ENCODE measurements at regions not wholly inside any gene's neighbourhood (a gene's known extent, or its start where the extent isn't known, plus 50 kb on each side); places are given as distances from the start of the nearest gene placed in this dataset.

DNA sequence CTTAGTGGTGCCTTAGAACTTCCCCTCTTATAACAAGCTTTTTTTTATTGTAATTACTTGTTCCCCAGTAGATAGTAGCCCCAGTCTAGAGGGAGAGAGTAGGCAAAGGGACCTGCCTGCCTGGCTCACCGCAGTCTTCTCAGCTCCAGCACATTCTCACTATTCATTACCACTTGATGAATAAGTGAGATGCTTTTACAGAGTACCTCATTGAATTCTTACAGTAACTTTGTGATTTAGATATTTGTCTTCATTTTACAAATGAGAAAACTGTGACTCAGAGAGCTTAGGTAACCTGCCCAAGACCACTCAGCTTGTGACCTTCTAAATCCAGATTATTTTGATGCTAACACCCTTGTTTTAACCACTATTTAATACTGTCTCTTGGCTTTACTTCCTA, 77.8 kb downstream of the CHRNA1 start:
- TF ChIP-seq, protein P1, sequence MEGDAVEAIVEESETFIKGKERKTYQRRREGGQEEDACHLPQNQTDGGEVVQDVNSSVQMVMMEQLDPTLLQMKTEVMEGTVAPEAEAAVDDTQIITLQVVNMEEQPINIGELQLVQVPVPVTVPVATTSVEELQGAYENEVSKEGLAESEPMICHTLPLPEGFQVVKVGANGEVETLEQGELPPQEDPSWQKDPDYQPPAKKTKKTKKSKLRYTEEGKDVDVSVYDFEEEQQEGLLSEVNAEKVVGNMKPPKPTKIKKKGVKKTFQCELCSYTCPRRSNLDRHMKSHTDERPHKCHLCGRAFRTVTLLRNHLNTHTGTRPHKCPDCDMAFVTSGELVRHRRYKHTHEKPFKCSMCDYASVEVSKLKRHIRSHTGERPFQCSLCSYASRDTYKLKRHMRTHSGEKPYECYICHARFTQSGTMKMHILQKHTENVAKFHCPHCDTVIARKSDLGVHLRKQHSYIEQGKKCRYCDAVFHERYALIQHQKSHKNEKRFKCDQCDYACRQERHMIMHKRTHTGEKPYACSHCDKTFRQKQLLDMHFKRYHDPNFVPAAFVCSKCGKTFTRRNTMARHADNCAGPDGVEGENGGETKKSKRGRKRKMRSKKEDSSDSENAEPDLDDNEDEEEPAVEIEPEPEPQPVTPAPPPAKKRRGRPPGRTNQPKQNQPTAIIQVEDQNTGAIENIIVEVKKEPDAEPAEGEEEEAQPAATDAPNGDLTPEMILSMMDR (IDR thresholded peaks at IDR 0.05; ENCODE audit: low read depth, low read length): no peak
- CTCF ChIA-PET: interaction anchor here (0.5 to 8.4 kb wide), 11 partner anchors 12 to 1454 kb away, joined by 3 to 146 read pairs (median 7); no protein-coding TSS in a partner anchor
- no peak overlapping the region for H3K4me3 ChIP-seq (ENCODE audit: low read depth, low read length)
- H3K9me3 ChIP-seq (ENCODE audit: control insufficient read depth, insufficient read depth, low read length): no peaks in the 10 kb centered on the region
- no peak for DNase-seq (ENCODE audit: low read depth, low spot score)
- H3K27me3 ChIP-seq (ENCODE audit: control insufficient read depth, insufficient read depth, low read length): peaks cover 3% of the 10 kb centered on the region
- H3K27ac ChIP-seq (ENCODE audit: low read depth, low read length): no peak overlapping the region
- POLR2A ChIA-PET: no interaction called here

DNA sequence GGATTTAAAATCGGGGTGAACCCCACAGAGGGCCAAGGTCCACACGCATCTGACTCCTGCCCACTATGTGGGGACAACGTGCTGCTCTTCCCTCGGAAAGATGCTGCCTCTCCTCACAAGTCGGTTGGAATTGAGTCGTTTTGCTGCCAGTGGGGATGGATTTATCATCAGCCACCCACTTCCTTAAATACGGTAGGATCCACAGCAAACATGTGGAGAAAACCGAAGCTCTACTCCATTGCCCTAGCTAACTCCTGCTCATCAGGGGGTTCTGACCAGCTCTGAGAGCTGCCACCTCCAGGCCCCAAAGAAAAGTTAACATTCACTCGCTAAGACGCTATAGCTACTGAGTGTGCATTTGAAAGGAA, 80.9 kb downstream of the CHRNA1 start:
- DNase-seq (ENCODE audit: low read depth, low spot score): no peak
- TF ChIP-seq, protein P1 (IDR thresholded peaks at IDR 0.05; ENCODE audit: low read depth, low read length): 0 out of 2 replicates have a peak, but pooled peaks have one; percentile 29
- Histone ChIP-seq H3K27me3 (ENCODE audit: control insufficient read depth, insufficient read depth, low read length) (peaks cover 3% of the 10 kb centered on the region), H3K9me3 (ENCODE audit: control insufficient read depth, insufficient read depth, low read length) (no peaks in the 10 kb centered on the region), H3K4me3 (ENCODE audit: low read depth, low read length) (peak overlapping the region; percentile 83), H3K27ac (ENCODE audit: low read depth, low read length) (no peak overlapping the region)
- CTCF ChIA-PET: interaction anchor here (0.8 to 8.4 kb wide), 6 partner anchors 15 to 220 kb away, joined by 3 to 146 read pairs (median 5); partner anchors contain the start of gene WIPF1
- POLR2A ChIA-PET: interaction anchor here (0.5 kb wide), 1 partner anchor 88 kb away, joined by 9 read pairs; no protein-coding TSS in a partner anchor

DNA sequence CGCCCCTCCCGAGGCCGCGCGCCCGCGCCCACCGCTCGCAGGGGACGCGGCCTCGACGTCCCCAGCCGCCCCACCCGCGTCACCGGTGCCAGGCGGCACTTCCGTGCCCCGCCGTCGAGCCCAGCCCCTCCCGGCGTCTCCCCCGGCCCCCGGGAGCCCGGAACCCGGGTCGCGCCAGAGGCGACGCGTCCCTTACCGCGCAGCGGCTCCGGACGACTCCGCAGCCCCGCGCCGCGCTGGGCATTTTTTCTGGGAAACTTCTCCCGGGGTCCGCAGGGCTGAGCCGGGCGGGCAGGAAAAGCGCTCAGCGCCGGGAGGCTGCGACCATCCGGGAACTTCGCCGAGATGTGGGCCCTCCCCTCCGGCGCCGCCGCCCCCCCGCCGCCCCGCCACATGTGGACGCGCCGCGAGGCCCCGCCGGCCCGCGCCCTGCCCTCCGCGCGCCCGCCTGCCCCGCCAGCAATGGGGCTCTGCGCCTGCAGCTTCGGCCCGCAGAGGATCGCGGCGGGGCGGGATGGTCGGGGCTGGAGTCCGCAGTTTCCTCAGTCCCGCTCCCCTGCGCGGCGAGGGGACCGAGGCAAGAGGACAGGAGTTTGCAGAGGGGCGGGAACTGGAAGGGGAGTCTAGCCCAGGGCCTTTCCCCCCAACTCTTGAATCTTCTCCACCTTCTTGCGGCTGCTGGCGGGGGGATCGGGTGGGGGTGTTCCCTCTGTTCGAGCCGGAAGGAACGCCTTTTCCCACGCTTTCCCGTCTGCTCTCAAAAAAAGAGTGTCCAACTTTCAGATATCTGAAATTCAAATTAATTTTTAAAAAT, 81.5 kb downstream of the CHRNA1 start:
- DNase-seq (ENCODE audit: low read depth, low spot score): no peak
- POLR2A ChIA-PET: no interaction called here
- TF ChIP-seq, protein P1 (IDR thresholded peaks at IDR 0.05; ENCODE audit: low read depth, low read length): no peak
- H3K9me3 ChIP-seq (ENCODE audit: control insufficient read depth, insufficient read depth, low read length): no peaks in the 10 kb centered on the region
- peak overlapping the region; percentile 83 for H3K4me3 ChIP-seq (ENCODE audit: low read depth, low read length)
- no peak overlapping the region for H3K27ac ChIP-seq (ENCODE audit: low read depth, low read length)
- CTCF ChIA-PET: interaction anchor here (1.1 to 8.4 kb wide), 6 partner anchors 16 to 221 kb away, joined by 3 to 146 read pairs (median 13); partner anchors contain the start of gene WIPF1
- H3K27me3 ChIP-seq (ENCODE audit: control insufficient read depth, insufficient read depth, low read length): peaks cover 3% of the 10 kb centered on the region

DNA sequence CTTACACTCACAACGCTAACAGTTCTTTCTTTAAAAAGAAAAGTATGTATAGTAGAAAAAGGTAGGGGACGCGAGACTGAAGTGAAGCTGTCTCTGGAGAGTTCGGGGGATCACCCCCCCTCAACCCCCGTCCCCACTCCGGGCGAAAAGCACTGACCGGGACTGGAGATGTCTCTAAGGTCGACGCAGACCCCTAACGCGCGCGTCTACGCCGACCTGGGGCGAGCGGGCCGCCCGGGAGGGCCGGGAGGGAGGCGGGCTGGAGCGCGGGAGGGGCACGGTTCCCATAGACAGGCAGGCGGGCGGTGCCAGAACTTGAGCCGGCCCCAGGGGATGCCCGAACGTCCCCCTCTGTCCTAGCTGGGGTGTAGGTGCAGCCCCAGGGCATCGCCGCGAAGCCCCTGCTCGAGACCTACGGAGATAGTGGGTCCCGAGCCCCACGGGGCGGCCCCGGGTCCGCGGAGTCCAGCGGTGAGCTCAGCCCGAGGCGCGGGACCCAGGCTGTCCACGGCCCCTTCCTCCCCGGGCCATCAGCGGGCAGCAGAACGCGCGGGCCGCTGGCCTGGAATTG, 82.2 kb downstream of the CHRNA1 start:
- peak overlapping the region; percentile 31 for H3K27ac ChIP-seq (ENCODE audit: low read depth, low read length)
- H3K9me3 ChIP-seq (ENCODE audit: control insufficient read depth, insufficient read depth, low read length): no peaks in the 10 kb centered on the region
- ChIA-PET CTCF (interaction anchor here (0.6 to 8.4 kb wide), 6 partner anchors 10 to 302 kb away, joined by 3 to 146 read pairs (median 4); no protein-coding TSS in a partner anchor), POLR2A (no interaction called here)
- H3K27me3 ChIP-seq (ENCODE audit: control insufficient read depth, insufficient read depth, low read length): peaks cover 3% of the 10 kb centered on the region
- peak overlapping the region; percentile 83 for H3K4me3 ChIP-seq (ENCODE audit: low read depth, low read length)
- TF ChIP-seq, protein P1 (IDR thresholded peaks at IDR 0.05; ENCODE audit: low read depth, low read length): no peak
- DNase-seq (ENCODE audit: low read depth, low spot score): no peak
